OCI-LY1 (cell line): ENCODE measurements at regions not wholly inside any gene's neighbourhood (a gene's known extent, or its start where the extent isn't known, plus 50 kb on each side); places are given as distances from the start of the nearest gene placed in this dataset.

Experiments used
- H2AFZ ChIP-seq: fragments of 200-600 bp; sonication (generic), shearing (Covaris generic); 2 replicates; pipeline ENCODE4 v1.6.0; 2014; ENCODE audit warnings: antibody characterized with exemption, mild to moderate bottlenecking, low read length
- H3F3A ChIP-seq: fragments of 200-600 bp; sonication (generic), shearing (Covaris generic); 2 replicates; pipeline ENCODE4 v1.6.0; 2014; ENCODE audit warnings: mild to moderate bottlenecking, antibody characterized with exemption, low read length, moderate library complexity; ENCODE audit not compliant: insufficient read depth
- H3K27ac ChIP-seq: fragments of 200-600 bp; sonication (generic); 2 replicates; pipeline ENCODE4 v1.5.1; 2014; ENCODE audit warnings: low read length, mixed run types, mild to moderate bottlenecking, low read depth; ENCODE audit not compliant: poor library complexity, severe bottlenecking
- H3K27me3 ChIP-seq: fragments of 200-600 bp; sonication (generic); 2 replicates; pipeline ENCODE4 v1.6.0; 2014; ENCODE audit warnings: antibody characterized with exemption, mild to moderate bottlenecking, low read length, moderate library complexity; ENCODE audit not compliant: insufficient read depth
- H3K36me3 ChIP-seq: fragments of 200-600 bp; sonication (generic); 2 replicates; pipeline ENCODE4 v1.6.1; 2014; ENCODE audit warnings: mild to moderate bottlenecking, antibody characterized with exemption, low read length, moderate library complexity, mixed read lengths; ENCODE audit not compliant: insufficient read depth
- H3K4me1 ChIP-seq: fragments of 200-600 bp; sonication (generic); 2 replicates; pipeline ENCODE4 v1.5.1; 2014; ENCODE audit warnings: mild to moderate bottlenecking, low read length, moderate library complexity; ENCODE audit not compliant: insufficient read depth, severe bottlenecking
- H3K4me2 ChIP-seq: fragments of 200-600 bp; sonication (generic), shearing (Covaris generic); 2 replicates; pipeline ENCODE4 v1.6.1; 2014; ENCODE audit warnings: low read length
- H3K4me3 ChIP-seq: fragments of 200-600 bp; sonication (generic); 2 replicates; pipeline ENCODE4 v1.5.1; 2014; ENCODE audit warnings: low read length, low read depth, mild to moderate bottlenecking, mixed read lengths; ENCODE audit not compliant: poor library complexity, severe bottlenecking
- H3K79me2 ChIP-seq: fragments of 200-600 bp; shearing (Covaris generic); 2 replicates; pipeline ENCODE4 v1.6.1; 2016; ENCODE audit warnings: mixed run types, low read length, mixed read lengths; ENCODE audit not compliant: insufficient read depth
- H3K9ac ChIP-seq: fragments of 200-600 bp; sonication (generic), shearing (Covaris generic); 2 replicates; pipeline ENCODE4 v1.6.1; 2014; ENCODE audit warnings: mild to moderate bottlenecking, low read length, mixed read lengths
- H3K9me2 ChIP-seq: fragments of 200-600 bp; sonication (generic), shearing (Covaris generic); 2 replicates; pipeline ENCODE4 v1.6.1; 2014; ENCODE audit warnings: low read depth, mild to moderate bottlenecking, low read length, mixed read lengths
- H3K9me3 ChIP-seq: fragments of 200-600 bp; shearing (Covaris generic); 2 replicates; pipeline ENCODE4 v1.6.1; 2014; ENCODE audit warnings: low read length, mixed read lengths
- H4K20me1 ChIP-seq: fragments of 200-600 bp; sonication (generic), shearing (Covaris generic); 2 replicates; pipeline ENCODE4 v1.6.0; 2016; ENCODE audit warnings: mild to moderate bottlenecking, low read length; ENCODE audit not compliant: insufficient read depth
- CTCF ChIP-seq: fragments of 200-600 bp; sonication (generic), shearing (Covaris generic); IDR thresholded peaks from 2 replicates; pipeline ENCODE4 v1.5.1; 2017; ENCODE audit warnings: mild to moderate bottlenecking, antibody characterized with exemption, low read length, moderate library complexity, mixed read lengths
- EZH2 ChIP-seq: fragments of 200-600 bp; sonication (generic), shearing (Covaris generic); IDR thresholded peaks from 2 replicates; pipeline ENCODE4 v1.8.0; 2017; ENCODE audit warnings: borderline replicate concordance, mixed run types, mild to moderate bottlenecking, antibody characterized with exemption, low read length, moderate library complexity, mixed read lengths

DNA sequence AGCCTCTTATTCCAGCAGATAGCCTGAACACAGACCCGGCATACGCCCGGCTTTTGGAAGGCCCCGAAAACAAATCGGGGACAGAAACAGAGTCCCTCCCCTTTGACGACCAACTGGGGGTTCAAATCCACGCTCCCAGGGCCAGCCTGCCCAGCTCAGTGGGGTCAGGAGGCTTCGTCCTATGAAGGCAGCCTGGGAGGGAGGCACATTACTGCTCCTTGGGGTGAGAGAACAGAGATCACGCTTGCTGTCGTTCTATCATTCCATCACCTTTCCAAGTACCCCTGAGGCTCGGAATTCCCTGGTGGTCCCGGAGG lies 208.8 kb upstream of the SALL3 start:
- H3K9me3 ChIP-seq: no peaks in the 10 kb centered on the region

GRCh38 chr18:78771496-78772359 lies 207.9 kb upstream of the SALL3 start:
- H3K4me1 ChIP-seq: no peaks in the 10 kb centered on the region
- no peaks in the 10 kb centered on the region for H3F3A ChIP-seq
- H3K27ac ChIP-seq: no peak overlapping the region
- TF ChIP-seq CTCF (no peak), EZH2 (no peak)
- no peaks in the 10 kb centered on the region for H3K36me3 ChIP-seq
- no peaks in the 10 kb centered on the region for H4K20me1 ChIP-seq
- no peak overlapping the region for H3K9ac ChIP-seq
- H3K79me2 ChIP-seq: no peaks in the 10 kb centered on the region
- H3K27me3 ChIP-seq: no peaks in the 10 kb centered on the region
- H3K9me3 ChIP-seq: no peaks in the 10 kb centered on the region
- no peaks in the 10 kb centered on the region for H3K9me2 ChIP-seq
- H2AFZ ChIP-seq: no peak overlapping the region
- no peak overlapping the region for H3K4me3 ChIP-seq
- no peak overlapping the region for H3K4me2 ChIP-seq

More for the DNA sequence above, 208.8 kb upstream of the SALL3 start:
- TF ChIP-seq EZH2 (no peak), CTCF (no peak)
- no peaks in the 10 kb centered on the region for H3F3A ChIP-seq
- H3K4me1 ChIP-seq: no peaks in the 10 kb centered on the region
- H3K4me3 ChIP-seq: no peak overlapping the region
- H3K4me2 ChIP-seq: no peak overlapping the region
- H3K27me3 ChIP-seq: no peaks in the 10 kb centered on the region
- H3K9ac ChIP-seq: no peak overlapping the region
- no peak overlapping the region for H2AFZ ChIP-seq
- no peaks in the 10 kb centered on the region for H3K79me2 ChIP-seq
- no peaks in the 10 kb centered on the region for H4K20me1 ChIP-seq
- H3K9me2 ChIP-seq: no peaks in the 10 kb centered on the region
- H3K27ac ChIP-seq: no peak overlapping the region
- H3K36me3 ChIP-seq: no peaks in the 10 kb centered on the region

- H3K9me3 ChIP-seq: no peaks in the 10 kb centered on the region
- no peaks in the 10 kb centered on the region for H3K36me3 ChIP-seq
- TF ChIP-seq CTCF (no peak), EZH2 (no peak)
- no peak overlapping the region for H3K27ac ChIP-seq
- H3K27me3 ChIP-seq: no peaks in the 10 kb centered on the region
- no peaks in the 10 kb centered on the region for H3K4me1 ChIP-seq
- no peak overlapping the region for H3K4me2 ChIP-seq
- H3K79me2 ChIP-seq: no peaks in the 10 kb centered on the region
- no peak overlapping the region for H3K9ac ChIP-seq
- H3F3A ChIP-seq: no peaks in the 10 kb centered on the region
- H2AFZ ChIP-seq: no peak overlapping the region
- H3K4me3 ChIP-seq: no peak overlapping the region
- H3K9me2 ChIP-seq: no peaks in the 10 kb centered on the region
- no peaks in the 10 kb centered on the region for H4K20me1 ChIP-seq
These were observed 207.0 kb upstream of the SALL3 start for GRCh38 chr18:78772360-78773302.
